H9 (cell line): ENCODE measurements at regions not wholly inside any gene's neighbourhood (a gene's known extent, or its start where the extent isn't known, plus 50 kb on each side); places are given as distances from the start of the nearest gene placed in this dataset.

Experiments used
- DNase-seq: peaks from one replicate; pipeline ENCODE4 v3.0.0-alpha.2; 2017
- H2AFZ ChIP-seq: one replicate; pipeline ENCODE4 v1.6.1; 2013; ENCODE audit warnings: mild to moderate bottlenecking, low read length, control low read depth, moderate library complexity
- H2AK5ac ChIP-seq: 2 replicates; pipeline ENCODE4 v1.6.1; 2013; ENCODE audit warnings: low read length, control low read depth, mixed read lengths; ENCODE audit not compliant: insufficient read length
- H2BK120ac ChIP-seq: one replicate; pipeline ENCODE4 v1.6.1; 2013; ENCODE audit warnings: low read depth, mild to moderate bottlenecking, low read length, control low read depth, inconsistent platforms; ENCODE audit not compliant: poor library complexity, severe bottlenecking
- H2BK12ac ChIP-seq: 2 replicates; pipeline ENCODE4 v1.6.1; 2013; ENCODE audit warnings: low read length, control low read depth, mixed read lengths, low read depth; ENCODE audit not compliant: insufficient read length
- H2BK15ac ChIP-seq: 2 replicates; pipeline ENCODE4 v1.6.1; 2013; ENCODE audit warnings: low read depth, low read length, control low read depth
- H2BK20ac ChIP-seq: one replicate; pipeline ENCODE4 v1.6.1; 2013; ENCODE audit warnings: low read depth, mild to moderate bottlenecking, low read length, control low read depth, inconsistent platforms; ENCODE audit not compliant: poor library complexity, severe bottlenecking
- H2BK5ac ChIP-seq: 2 replicates; pipeline ENCODE4 v1.6.1; 2013; ENCODE audit warnings: low read length, control low read depth, mixed read lengths; ENCODE audit not compliant: insufficient read length
- H3K14ac ChIP-seq: 2 replicates; pipeline ENCODE4 v1.6.1; 2013; ENCODE audit warnings: low read length, control low read depth; ENCODE audit not compliant: insufficient read depth
- H3K18ac ChIP-seq: 2 replicates; pipeline ENCODE4 v1.6.1; 2013; ENCODE audit warnings: low read depth, mild to moderate bottlenecking, mixed read lengths, low read length, control low read depth; ENCODE audit not compliant: insufficient read length
- H3K23ac ChIP-seq: 2 replicates; pipeline ENCODE4 v1.6.1; 2013; ENCODE audit warnings: low read length, control low read depth, mixed read lengths, low read depth; ENCODE audit not compliant: insufficient read length
- H3K23me2 ChIP-seq: 2 replicates; pipeline ENCODE4 v1.6.1; 2013; ENCODE audit warnings: low read depth, mild to moderate bottlenecking, mixed read lengths, low read length, control low read depth; ENCODE audit not compliant: insufficient read length, poor library complexity, severe bottlenecking
- H3K27ac ChIP-seq: 2 replicates; pipeline ENCODE4 v1.5.1; 2013; ENCODE audit warnings: low read length, control low read depth, mixed read lengths, low read depth; ENCODE audit not compliant: insufficient read length
- H3K27me3 ChIP-seq: 2 replicates; pipeline ENCODE4 v1.6.1; 2013; ENCODE audit warnings: low read length, control low read depth, inconsistent platforms; ENCODE audit not compliant: insufficient read depth
- H3K4ac ChIP-seq: 2 replicates; pipeline ENCODE4 v1.6.1; 2013; ENCODE audit warnings: low read depth, mild to moderate bottlenecking, control low read depth, inconsistent platforms, low read length, moderate library complexity
- H3K4me1 ChIP-seq: 2 replicates; pipeline ENCODE4 v1.6.1; 2013; ENCODE audit warnings: low read length, control low read depth, inconsistent platforms; ENCODE audit not compliant: insufficient read depth
- H3K4me2 ChIP-seq: 2 replicates; pipeline ENCODE4 v1.6.1; 2013; ENCODE audit warnings: low read length, control low read depth, mixed read lengths; ENCODE audit not compliant: insufficient read length, insufficient read depth
- H3K56ac ChIP-seq: 2 replicates; pipeline ENCODE4 v1.6.1; 2013; ENCODE audit warnings: low read depth, mild to moderate bottlenecking, mixed read lengths, low read length, control low read depth; ENCODE audit not compliant: insufficient read length
- H3K79me1 ChIP-seq: 2 replicates; pipeline ENCODE4 v1.6.1; 2013; ENCODE audit warnings: low read depth, mild to moderate bottlenecking, moderate library complexity, low read length, control low read depth, inconsistent platforms; ENCODE audit not compliant: insufficient read depth, poor library complexity, severe bottlenecking
- H3K79me2 ChIP-seq: 2 replicates; pipeline ENCODE4 v1.6.1; 2013; ENCODE audit warnings: low read length, control low read depth, inconsistent platforms; ENCODE audit not compliant: insufficient read depth
- H3K9ac ChIP-seq: 2 replicates; pipeline ENCODE4 v1.6.1; 2013; ENCODE audit warnings: low read length, control low read depth, mixed read lengths; ENCODE audit not compliant: insufficient read length; ENCODE audit errors: extremely low read depth
- H3K9me3 ChIP-seq: one replicate; pipeline ENCODE4 v1.6.1; 2013; ENCODE audit warnings: low read depth, low read length, inconsistent platforms; ENCODE audit not compliant: control insufficient read depth
- H3T11ph ChIP-seq: one replicate; pipeline ENCODE4 v1.6.1; 2013; ENCODE audit warnings: mild to moderate bottlenecking, low read length, control low read depth, inconsistent platforms
- H4K20me1 ChIP-seq: one replicate; pipeline ENCODE4 v1.6.1; 2013; ENCODE audit not compliant: control insufficient read depth, insufficient read length, insufficient read depth
- H4K5ac ChIP-seq: 2 replicates; pipeline ENCODE4 v1.6.1; 2013; ENCODE audit warnings: low read depth, mild to moderate bottlenecking, mixed read lengths, low read length, control low read depth; ENCODE audit not compliant: insufficient read length
- H4K8ac ChIP-seq: replicated peaks from 2 replicates; pipeline ENCODE4 v1.6.1; 2013; ENCODE audit warnings: low read length, control low read depth, mixed read lengths, low read depth; ENCODE audit not compliant: insufficient read length
- H4K91ac ChIP-seq: 2 replicates; pipeline ENCODE4 v1.6.1; 2013; ENCODE audit warnings: low read depth, mild to moderate bottlenecking, moderate library complexity, mixed read lengths, low read length, control low read depth; ENCODE audit not compliant: insufficient read length
- H3K27ac Mint-ChIP-seq, 3 experiments: 2 replicates in 2 of 3; 3 replicates in 1 of 3; pipeline ENCODE4 v1.8.0; 2020 to 2021; ENCODE audit warnings: mixed read lengths in 3 of 3, mild to moderate bottlenecking in 1 of 3, moderate library complexity in 1 of 3
- H3K27me3 Mint-ChIP-seq: 2 replicates; pipeline ENCODE4 v1.8.0; 2021; ENCODE audit warnings: low read depth, mild to moderate bottlenecking, moderate library complexity, mixed read lengths
- H3K36me3 Mint-ChIP-seq, 3 experiments: 2 replicates in 2 of 3; 3 replicates in 1 of 3; pipeline ENCODE4 v1.8.0; 2020 to 2021; ENCODE audit warnings: low read depth in 3 of 3, mixed read lengths in 3 of 3; ENCODE audit not compliant: insufficient read depth in 1 of 3
- H3K4me1 Mint-ChIP-seq, 2 experiments: 2 replicates each; pipeline ENCODE4 v1.8.0; 2020; ENCODE audit warnings: mixed read lengths in 2 of 2
- H3K4me3 Mint-ChIP-seq, 2 experiments: 2 replicates in 1 of 2; 3 replicates in 1 of 2; pipeline ENCODE4 v1.8.0; 2020 to 2021; ENCODE audit warnings: mild to moderate bottlenecking in 2 of 2, mixed read lengths in 2 of 2, moderate library complexity in 1 of 2
- H3K9me3 Mint-ChIP-seq, 2 experiments: 2 replicates in 1 of 2; 3 replicates in 1 of 2; pipeline ENCODE4 v1.8.0; 2020; ENCODE audit warnings: mild to moderate bottlenecking in 2 of 2, mixed read lengths in 2 of 2, moderate library complexity in 1 of 2
- WGBS: extraction: QIAGEN DNeasy Blood & Tissue Kit; methylation state at CpG from one replicate; pipeline ENCODE4 v1.1.7; 2013; ENCODE audit warnings: missing lambda C conversion rate, low lambda C conversion rate, mixed read lengths; ENCODE audit not compliant: insufficient read length; ENCODE audit errors: extremely low coverage; 5-methylcytosine and 5-hydroxymethylcytosine counted together
- TF ChIP-seq, protein P1 (sequence below): fragments of 200-600 bp; sonication (generic); conservative IDR thresholded peaks from 3 replicates; pipeline ENCODE4 v1.8.0; 2021; ENCODE audit warnings: antibody characterized with exemption, mild to moderate bottlenecking

DNA sequence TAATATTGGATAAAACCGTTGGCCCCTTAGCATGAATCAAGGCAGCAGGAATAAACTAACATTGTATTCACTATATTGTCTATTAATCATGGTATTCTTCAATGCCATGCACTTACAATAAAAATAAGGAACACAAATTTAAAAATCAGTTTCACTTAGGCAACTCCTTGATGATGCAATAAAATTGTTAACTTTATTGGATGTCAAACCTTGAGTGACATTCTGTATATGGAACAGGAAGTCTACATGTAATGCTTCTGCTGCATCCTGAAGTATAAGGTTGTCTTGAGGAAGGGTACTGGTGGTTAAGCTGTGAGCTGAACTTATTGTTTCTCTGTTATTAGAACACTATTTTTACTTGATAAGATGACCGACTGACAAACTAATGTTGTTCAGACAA is 605.5 kb downstream of the SATB2 start:
- H2AK5ac ChIP-seq: no peak overlapping the region
- no peaks in the 10 kb centered on the region for H3K4me1 ChIP-seq
- H2BK20ac ChIP-seq: no peak overlapping the region
- Mint-ChIP-seq H3K27ac (no peak overlapping the region), H3K4me1 (peaks cover 0 to 4% of the 10 kb centered on the region in 2 experiments; a peak in 1 of 4 replicates), H3K27me3 (no peaks in the 10 kb centered on the region), H3K4me3 (no peak overlapping the region), H3K36me3 (peaks cover 0 to 2% (median 0%) of the 10 kb centered on the region in 3 experiments; a peak in 1 of 7 replicates), H3K9me3 (peaks cover 0 to 2% of the 10 kb centered on the region in 2 experiments; a peak in 3 of 5 replicates)
- no peak overlapping the region for H3K9ac ChIP-seq
- H2AFZ ChIP-seq: no peak overlapping the region
- no peak overlapping the region for H3T11ph ChIP-seq
- no peaks in the 10 kb centered on the region for H3K23me2 ChIP-seq
- no peak overlapping the region for H2BK5ac ChIP-seq
- no peak overlapping the region for H2BK15ac ChIP-seq
- no peak overlapping the region for H4K91ac ChIP-seq
- H4K20me1 ChIP-seq: no peaks in the 10 kb centered on the region
- no peak overlapping the region for H3K14ac ChIP-seq
- H2BK120ac ChIP-seq: no peak overlapping the region
- H3K23ac ChIP-seq: no peak overlapping the region
- WGBS: no CpG with 5 or more reads among the region's 2 CpGs
- no peaks in the 10 kb centered on the region for H3K27me3 ChIP-seq
- H3K27ac ChIP-seq: no peak overlapping the region
- no peak for DNase-seq
- H4K8ac ChIP-seq: no peak overlapping the region
- H3K79me1 ChIP-seq: no peaks in the 10 kb centered on the region
- H4K5ac ChIP-seq: no peak overlapping the region
- TF ChIP-seq, protein P1, sequence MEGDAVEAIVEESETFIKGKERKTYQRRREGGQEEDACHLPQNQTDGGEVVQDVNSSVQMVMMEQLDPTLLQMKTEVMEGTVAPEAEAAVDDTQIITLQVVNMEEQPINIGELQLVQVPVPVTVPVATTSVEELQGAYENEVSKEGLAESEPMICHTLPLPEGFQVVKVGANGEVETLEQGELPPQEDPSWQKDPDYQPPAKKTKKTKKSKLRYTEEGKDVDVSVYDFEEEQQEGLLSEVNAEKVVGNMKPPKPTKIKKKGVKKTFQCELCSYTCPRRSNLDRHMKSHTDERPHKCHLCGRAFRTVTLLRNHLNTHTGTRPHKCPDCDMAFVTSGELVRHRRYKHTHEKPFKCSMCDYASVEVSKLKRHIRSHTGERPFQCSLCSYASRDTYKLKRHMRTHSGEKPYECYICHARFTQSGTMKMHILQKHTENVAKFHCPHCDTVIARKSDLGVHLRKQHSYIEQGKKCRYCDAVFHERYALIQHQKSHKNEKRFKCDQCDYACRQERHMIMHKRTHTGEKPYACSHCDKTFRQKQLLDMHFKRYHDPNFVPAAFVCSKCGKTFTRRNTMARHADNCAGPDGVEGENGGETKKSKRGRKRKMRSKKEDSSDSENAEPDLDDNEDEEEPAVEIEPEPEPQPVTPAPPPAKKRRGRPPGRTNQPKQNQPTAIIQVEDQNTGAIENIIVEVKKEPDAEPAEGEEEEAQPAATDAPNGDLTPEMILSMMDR: no peak
- H3K79me2 ChIP-seq: no peaks in the 10 kb centered on the region
- H3K4ac ChIP-seq: no peak overlapping the region
- H3K4me2 ChIP-seq: no peak overlapping the region
- no peaks in the 10 kb centered on the region for H3K9me3 ChIP-seq
- no peak overlapping the region for H2BK12ac ChIP-seq
- H3K18ac ChIP-seq: no peak overlapping the region
- no peak overlapping the region for H3K56ac ChIP-seq
